GM21526 (cell line): ENCODE measurements at regions not wholly inside any gene's neighbourhood (a gene's known extent, or its start where the extent isn't known, plus 50 kb on each side); places are given as distances from the start of the nearest gene placed in this dataset.

ENCODE experiments used
- ATAC-seq: cut with Tn5 transposase; IDR thresholded peaks from one replicate; pipeline ENCODE4 v1.9.1; 2021; ENCODE audit warnings: moderate library complexity; ENCODE audit not compliant: unreplicated experiment, low FRiP score

GRCh38 chr3:174398761-174399160 lies 460.4 kb upstream of the NAALADL2 start:
- no peak for ATAC-seq

- ATAC-seq: no peak
These were observed 455.3 kb upstream of the NAALADL2 start for GRCh38 chr3:174403831-174404230.

GRCh38 chr3:174408310-174408709 lies 450.8 kb upstream of the NAALADL2 start:
- ATAC-seq: no peak

GRCh38 chr3:174409086-174409743 lies 449.9 kb upstream of the NAALADL2 start:
- no peak for ATAC-seq

GRCh38 chr3:174413062-174413912 lies 445.8 kb upstream of the NAALADL2 start:
- ATAC-seq: no peak

GRCh38 chr3:174414902-174415301 lies 444.2 kb upstream of the NAALADL2 start:
- no peak for ATAC-seq

- ATAC-seq: no peak
These were observed 441.6 kb upstream of the NAALADL2 start for GRCh38 chr3:174417573-174417972.

GRCh38 chr3:174419216-174419615 lies 439.9 kb upstream of the NAALADL2 start:
- no peak for ATAC-seq

- ATAC-seq: no peak
These were observed 435.2 kb upstream of the NAALADL2 start for GRCh38 chr3:174423936-174424335.

GRCh38 chr3:174424656-174425055 lies 434.5 kb upstream of the NAALADL2 start:
- ATAC-seq: no peak

GRCh38 chr3:174425422-174425821 lies 433.7 kb upstream of the NAALADL2 start:
- no peak for ATAC-seq

GRCh38 chr3:174430986-174431385 lies 428.1 kb upstream of the NAALADL2 start:
- no peak for ATAC-seq

- ATAC-seq: no peak
These were observed 427.4 kb upstream of the NAALADL2 start for GRCh38 chr3:174431717-174432116.

- no peak for ATAC-seq
These were observed 422.8 kb upstream of the NAALADL2 start for GRCh38 chr3:174436367-174436766.

- ATAC-seq: no peak
These were observed 420.5 kb upstream of the NAALADL2 start for GRCh38 chr3:174438501-174439145.

- ATAC-seq: no peak
These were observed 419.5 kb upstream of the NAALADL2 start for GRCh38 chr3:174439331-174440252.

- ATAC-seq: no peak
These were observed 418.9 kb upstream of the NAALADL2 start for GRCh38 chr3:174440253-174440701.

- peak; percentile 80 for ATAC-seq
These were observed 418.2 kb upstream of the NAALADL2 start for GRCh38 chr3:174440741-174441587.

GRCh38 chr3:174441588-174442301 lies 417.4 kb upstream of the NAALADL2 start:
- peak; percentile 13 for ATAC-seq
